ENCODE measurements at regions not wholly inside any gene's neighbourhood (a gene's known extent, or its start where the extent isn't known, plus 50 kb on each side); places are given as distances from the start of the nearest gene placed in this dataset.

DNA sequence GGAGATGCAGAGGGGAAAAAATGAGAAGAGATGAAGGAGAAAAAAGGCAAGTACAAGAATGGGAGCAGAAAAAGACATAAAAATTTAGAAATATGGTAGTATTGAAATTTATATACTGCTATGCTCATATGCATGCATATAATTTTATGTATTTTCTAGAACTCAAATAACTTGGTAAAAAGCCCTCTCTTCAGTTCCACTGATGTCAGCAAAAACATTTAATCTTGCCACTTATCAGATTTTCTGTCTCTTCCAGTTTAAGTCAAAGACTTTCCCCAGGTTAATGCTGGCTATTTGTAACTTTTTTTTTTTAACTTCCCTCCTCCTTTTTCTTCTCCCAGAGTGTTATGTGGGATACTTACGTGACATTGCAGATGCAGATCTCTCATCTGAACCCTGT lies 617.5 kb upstream of the CPEB2 start:
- H3K4me3 ChIP-seq: no peak overlapping the region
- H3K4me1 ChIP-seq: no peaks in the 10 kb centered on the region
- intact Hi-C loops (cut with DNase I): no loop called here
- H3K27me3 ChIP-seq (ENCODE audit: low read depth): no peaks in the 10 kb centered on the region
- ATAC-seq (no peak), DNase-seq (no peak)
- no peaks in the 10 kb centered on the region for H3K9me3 ChIP-seq
- no peak overlapping the region for H3K27ac ChIP-seq
- no peaks in the 10 kb centered on the region for H3K36me3 ChIP-seq
- TF ChIP-seq, protein P1, sequence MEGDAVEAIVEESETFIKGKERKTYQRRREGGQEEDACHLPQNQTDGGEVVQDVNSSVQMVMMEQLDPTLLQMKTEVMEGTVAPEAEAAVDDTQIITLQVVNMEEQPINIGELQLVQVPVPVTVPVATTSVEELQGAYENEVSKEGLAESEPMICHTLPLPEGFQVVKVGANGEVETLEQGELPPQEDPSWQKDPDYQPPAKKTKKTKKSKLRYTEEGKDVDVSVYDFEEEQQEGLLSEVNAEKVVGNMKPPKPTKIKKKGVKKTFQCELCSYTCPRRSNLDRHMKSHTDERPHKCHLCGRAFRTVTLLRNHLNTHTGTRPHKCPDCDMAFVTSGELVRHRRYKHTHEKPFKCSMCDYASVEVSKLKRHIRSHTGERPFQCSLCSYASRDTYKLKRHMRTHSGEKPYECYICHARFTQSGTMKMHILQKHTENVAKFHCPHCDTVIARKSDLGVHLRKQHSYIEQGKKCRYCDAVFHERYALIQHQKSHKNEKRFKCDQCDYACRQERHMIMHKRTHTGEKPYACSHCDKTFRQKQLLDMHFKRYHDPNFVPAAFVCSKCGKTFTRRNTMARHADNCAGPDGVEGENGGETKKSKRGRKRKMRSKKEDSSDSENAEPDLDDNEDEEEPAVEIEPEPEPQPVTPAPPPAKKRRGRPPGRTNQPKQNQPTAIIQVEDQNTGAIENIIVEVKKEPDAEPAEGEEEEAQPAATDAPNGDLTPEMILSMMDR (IDR thresholded peaks at IDR 0.05): no peak

- Histone ChIP-seq H3K4me3 (no peak overlapping the region), H3K27me3 (ENCODE audit: low read depth) (no peaks in the 10 kb centered on the region), H3K36me3 (no peaks in the 10 kb centered on the region), H3K9me3 (no peaks in the 10 kb centered on the region), H3K4me1 (no peaks in the 10 kb centered on the region), H3K27ac (no peak overlapping the region)
- DNase-seq (no peak), ATAC-seq (no peak)
- TF ChIP-seq, protein P1 (IDR thresholded peaks at IDR 0.05): no peak
- intact Hi-C loops (cut with DNase I): no loop called here
These were observed 616.1 kb upstream of the CPEB2 start for GRCh38 chr4:14386196-14386595.

GRCh38 chr4:14387647-14388046 lies 614.6 kb upstream of the CPEB2 start:
- Histone ChIP-seq H3K27ac (no peak overlapping the region), H3K36me3 (no peaks in the 10 kb centered on the region), H3K4me3 (no peak overlapping the region), H3K27me3 (ENCODE audit: low read depth) (no peaks in the 10 kb centered on the region), H3K9me3 (no peaks in the 10 kb centered on the region), H3K4me1 (no peaks in the 10 kb centered on the region)
- ATAC-seq: no peak
- no peak for DNase-seq
- TF ChIP-seq, protein P1 (IDR thresholded peaks at IDR 0.05): no peak
- intact Hi-C loops (cut with DNase I): no loop called here

DNA sequence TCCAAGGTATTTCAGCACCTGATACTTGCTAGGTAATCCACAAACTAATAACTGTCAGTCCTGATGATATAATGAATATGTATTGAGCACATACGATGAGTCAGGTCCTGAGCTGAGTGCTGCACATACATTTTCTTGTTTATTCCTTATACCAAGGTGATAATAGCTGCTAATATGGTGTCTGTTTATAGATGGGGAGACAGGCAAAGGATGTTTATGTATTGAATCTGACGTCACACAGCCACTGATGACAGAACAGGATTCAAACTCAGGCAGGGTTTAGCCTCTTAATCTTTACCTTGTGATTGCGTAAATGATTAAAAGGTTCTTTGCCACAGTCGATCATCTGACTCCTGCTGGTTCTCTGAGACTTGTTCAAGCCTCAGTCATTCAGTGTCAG lies 609.9 kb upstream of the CPEB2 start:
- Histone ChIP-seq H3K27me3 (ENCODE audit: low read depth) (no peaks in the 10 kb centered on the region), H3K4me3 (no peak overlapping the region), H3K9me3 (no peaks in the 10 kb centered on the region), H3K27ac (no peak overlapping the region), H3K36me3 (no peaks in the 10 kb centered on the region), H3K4me1 (no peaks in the 10 kb centered on the region)
- ATAC-seq (no peak), DNase-seq (no peak)
- intact Hi-C loops (cut with DNase I): no loop called here
- TF ChIP-seq, protein P1 (IDR thresholded peaks at IDR 0.05): no peak

DNA sequence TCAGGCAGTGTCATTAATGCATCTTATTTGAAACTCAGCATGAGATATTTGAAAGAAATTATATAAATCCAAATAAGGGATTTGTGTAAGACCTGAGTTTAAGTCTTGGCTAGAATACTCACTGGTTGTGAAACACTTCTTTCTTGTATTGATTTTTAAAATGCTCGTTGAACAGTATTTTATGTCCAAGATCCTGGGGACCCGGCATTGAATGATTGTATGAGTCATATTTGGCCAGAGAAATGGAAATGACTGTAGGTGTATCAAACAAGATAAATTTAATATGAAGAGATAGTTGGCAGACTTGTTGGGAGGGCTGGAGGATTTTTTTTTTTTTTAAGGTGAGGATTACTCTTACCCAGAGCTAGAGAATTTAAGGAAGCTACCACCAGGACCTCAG lies 606.1 kb upstream of the CPEB2 start:
- Histone ChIP-seq H3K4me3 (no peak overlapping the region), H3K27me3 (ENCODE audit: low read depth) (no peaks in the 10 kb centered on the region), H3K4me1 (no peaks in the 10 kb centered on the region), H3K27ac (no peak overlapping the region), H3K9me3 (no peaks in the 10 kb centered on the region), H3K36me3 (no peaks in the 10 kb centered on the region)
- no peak for ATAC-seq
- TF ChIP-seq, protein P1 (IDR thresholded peaks at IDR 0.05): no peak
- DNase-seq: no peak
- intact Hi-C loops (cut with DNase I): no loop called here

- H3K4me1 ChIP-seq: no peaks in the 10 kb centered on the region
- TF ChIP-seq, protein P1 (IDR thresholded peaks at IDR 0.05): no peak
- H3K4me3 ChIP-seq: no peak overlapping the region
- no peaks in the 10 kb centered on the region for H3K9me3 ChIP-seq
- intact Hi-C loops (cut with DNase I): no loop called here
- no peaks in the 10 kb centered on the region for H3K36me3 ChIP-seq
- no peak overlapping the region for H3K27ac ChIP-seq
- H3K27me3 ChIP-seq (ENCODE audit: low read depth): no peaks in the 10 kb centered on the region
- DNase-seq (no peak), ATAC-seq (no peak)
These were observed 602.4 kb upstream of the CPEB2 start for GRCh38 chr4:14399848-14400247.

Data from lower lobe of right lung (tissue), 2 donors.